Ascending aorta (tissue), 2 donors: ENCODE measurements at regions not wholly inside any gene's neighbourhood (a gene's known extent, or its start where the extent isn't known, plus 50 kb on each side); places are given as distances from the start of the nearest gene placed in this dataset.
A peak's percentile ranks its signal among the peaks of the same experiment; 100 is the strongest.

Source experiments
- DNase-seq, 2 donors: peaks; one replicate each; pipeline ENCODE4 v3.0.0-alpha.2; 2019; ENCODE audit warnings: low spot score in 2 of 2
- H3K27ac ChIP-seq, 2 donors: fragments of 200-600 bp; sonication (generic); one replicate each; pipeline ENCODE4 v1.5.1; 2016 to 2017; ENCODE audit warnings: mild to moderate bottlenecking in 1 of 2
- H3K27me3 ChIP-seq: fragments of 200-600 bp; sonication (generic); one replicate; pipeline ENCODE4 v1.5.1; 2017
- H3K36me3 ChIP-seq, 2 donors: fragments of 200-600 bp; sonication (generic); one replicate each; pipeline ENCODE4 v1.5.1; 2016
- H3K4me1 ChIP-seq, 2 donors: fragments of 200-600 bp; sonication (generic); one replicate each; pipeline ENCODE4 v1.5.1; 2016 to 2017; ENCODE audit warnings: mild to moderate bottlenecking in 1 of 2
- H3K4me3 ChIP-seq, 2 donors: fragments of 200-600 bp; sonication (generic); one replicate each; pipeline ENCODE4 v1.5.1; 2016 to 2017; ENCODE audit warnings: mild to moderate bottlenecking in 1 of 2
- H3K9me3 ChIP-seq, 2 donors: fragments of 200-600 bp; sonication (generic); one replicate each; pipeline ENCODE4 v1.5.1; 2016
- CTCF ChIP-seq, 3 experiments: fragments of 200-600 bp in 2 of 3; fragments of 450-650 bp in 1 of 3; sonication (generic) in 2 of 3; IDR thresholded peaks; one replicate each; pipeline ENCODE4 v1.5.1; 2016 to 2019; ENCODE audit warnings: antibody characterized with exemption in 3 of 3, mild to moderate bottlenecking in 1 of 3, moderate library complexity in 1 of 3
- intact Hi-C: fragments of 100-400 bp; cut with DNase I; formaldehyde crosslinking; loops from one replicate; pipeline ENCODE4 v1.15.1; 2023

- H3K9me3 ChIP-seq = no peaks in the 10 kb centered on the region
- no peaks in the 10 kb centered on the region for H3K36me3 ChIP-seq
- DNase-seq = no peak
- H3K4me1 ChIP-seq = peaks cover 0 to 12% of the 10 kb centered on the region in 2 donors
- H3K4me3 ChIP-seq = no peak overlapping the region
- no peaks in the 10 kb centered on the region for H3K27me3 ChIP-seq
- H3K27ac ChIP-seq = no peak overlapping the region
- intact Hi-C loops = loop anchor here (10.0 kb wide), 1 partner anchor 96 kb away; no protein-coding TSS in a partner anchor
- no peak for TF ChIP-seq CTCF (IDR thresholded peaks at IDR 0.05)
Observed at GRCh38 chr4:74878323-74878722, 54.6 kb upstream of the PARM1 start.

GRCh38 chr4:74875451-74875850, 57.5 kb upstream of the PARM1 start:
- DNase-seq = no peak
- H3K27me3 ChIP-seq = no peaks in the 10 kb centered on the region
- no peak for TF ChIP-seq CTCF (IDR thresholded peaks at IDR 0.05)
- H3K9me3 ChIP-seq = no peaks in the 10 kb centered on the region
- peak overlapping the region; percentile 43 to 65 for H3K27ac ChIP-seq
- H3K4me1 ChIP-seq = peaks cover 0 to 18% of the 10 kb centered on the region in 2 donors
- no peak overlapping the region for H3K4me3 ChIP-seq
- H3K36me3 ChIP-seq = no peaks in the 10 kb centered on the region
- intact Hi-C loops = loop anchor here (1.0 to 10.0 kb wide), 3 partner anchors 57 to 613 kb away; no protein-coding TSS in a partner anchor

- intact Hi-C loops = loop anchor here (1.0 to 10.0 kb wide), 3 partner anchors 57 to 614 kb away; no protein-coding TSS in a partner anchor
- no peaks in the 10 kb centered on the region for H3K27me3 ChIP-seq
- peak overlapping the region in 1 of 2 donors; percentile 33 for H3K4me3 ChIP-seq
- H3K4me1 ChIP-seq = peaks cover 0 to 18% of the 10 kb centered on the region in 2 donors
- peak; percentile 65 to 90 (median 90) for TF ChIP-seq CTCF (IDR thresholded peaks at IDR 0.05)
- H3K27ac ChIP-seq = peak overlapping the region; percentile 52 to 70
- no peaks in the 10 kb centered on the region for H3K9me3 ChIP-seq
- peak in 1 of 2 donors; percentile 67 for DNase-seq
- H3K36me3 ChIP-seq = no peaks in the 10 kb centered on the region
Observed at GRCh38 chr4:74874753-74875367, 58.1 kb upstream of the PARM1 start.

GRCh38 chr4:74873545-74874301, 59.2 kb upstream of the PARM1 start:
- DNase-seq = no peak
- peak overlapping the region; percentile 52 to 70 for H3K27ac ChIP-seq
- H3K36me3 ChIP-seq = no peaks in the 10 kb centered on the region
- H3K4me3 ChIP-seq = peak overlapping the region; percentile 12 to 33
- no peaks in the 10 kb centered on the region for H3K9me3 ChIP-seq
- no peaks in the 10 kb centered on the region for H3K27me3 ChIP-seq
- peaks cover 0 to 18% of the 10 kb centered on the region in 2 donors for H3K4me1 ChIP-seq
- TF ChIP-seq CTCF (IDR thresholded peaks at IDR 0.05) = no peak
- intact Hi-C loops = loop anchor here (2.0 to 10.0 kb wide), 2 partner anchors 101 to 615 kb away; no protein-coding TSS in a partner anchor

- Histone ChIP-seq H3K9me3 (peaks cover 0 to 5% of the 10 kb centered on the region in 2 donors), H3K4me3 (no peak overlapping the region), H3K36me3 (no peaks in the 10 kb centered on the region), H3K4me1 (no peaks in the 10 kb centered on the region), H3K27ac (no peak overlapping the region), H3K27me3 (no peaks in the 10 kb centered on the region)
- intact Hi-C loops = no loop called here
- TF ChIP-seq CTCF (IDR thresholded peaks at IDR 0.05) = no peak
- no peak for DNase-seq
Observed at GRCh38 chr4:74858921-74859562, 64.7 kb upstream of the BTC start.
